ENCODE measurements at regions not wholly inside any gene's neighbourhood (a gene's known extent, or its start where the extent isn't known, plus 50 kb on each side); places are given as distances from the start of the nearest gene placed in this dataset.

- TF ChIP-seq CTCF (IDR thresholded peaks at IDR 0.05; ENCODE audit: low read depth, low read length, missing input control) = no peak
- TF ChIP-seq ZBTB33 (IDR thresholded peaks at IDR 0.05) = no peak
- TF ChIP-seq EGR1 (IDR thresholded peaks at IDR 0.05; ENCODE audit: low read depth in 2 of 2) = no peak
These were observed 414.9 kb downstream of the ETNK1 start for GRCh38 chr12:23039834-23040233.

All from liver (tissue), 3 donors.